Adrenal gland (tissue), 9 donors: ENCODE measurements at regions not wholly inside any gene's neighbourhood (a gene's known extent, or its start where the extent isn't known, plus 50 kb on each side); places are given as distances from the start of the nearest gene placed in this dataset.

Experiments
- DNase-seq, 7 donors: peaks; one replicate each; pipeline ENCODE4 v3.0.0-alpha.2; 2019 to 2020
- H3K27ac ChIP-seq, 5 donors: fragments of 200-600 bp; sonication (generic) in 4 of 5; 1 replicate in 3 of 5; 2 replicates in 2 of 5; pipeline versions ENCODE4 v1.5.1 to v1.8.0; 2016 to 2020; ENCODE audit warnings: mild to moderate bottlenecking in 1 of 5
- H3K27me3 ChIP-seq: fragments of 200-600 bp; 2 replicates; pipeline ENCODE4 v1.8.0; 2021
- H3K36me3 ChIP-seq, 2 donors: fragments of 200-600 bp; replicated peaks in 1 of 2; 1 replicate in 1 of 2; 2 replicates in 1 of 2; pipeline versions ENCODE4 v1.5.1 to v1.8.0; 2018 to 2022
- H3K4me1 ChIP-seq, 2 donors: fragments of 200-600 bp; replicated peaks in 1 of 2; 1 replicate in 1 of 2; 2 replicates in 1 of 2; pipeline versions ENCODE4 v1.5.1 to v1.8.0; 2018 to 2021
- H3K4me3 ChIP-seq, 4 donors: fragments of 200-600 bp; sonication (generic) in 3 of 4; one replicate each; pipeline ENCODE4 v1.5.1; 2016 to 2018
- H3K9me3 ChIP-seq, 3 donors: fragments of 200-600 bp; sonication (generic) in 1 of 3; replicated peaks in 1 of 3; 1 replicate in 2 of 3; 2 replicates in 1 of 3; pipeline versions ENCODE4 v1.5.1 to v1.8.0; 2016 to 2021
- POLR2A ChIP-seq, 2 donors: fragments of 450-650 bp; IDR thresholded peaks; one replicate each; pipeline ENCODE4 v1.6.1; 2017; ENCODE audit warnings: antibody characterized with exemption in 2 of 2, mild to moderate bottlenecking in 2 of 2, moderate library complexity in 1 of 2
- WGBS, 4 donors: extraction: QIAGEN DNeasy Blood & Tissue Kit in 2 of 4; methylation state at CpG; one replicate each; pipeline versions ENCODE4 v1.1.5 to v1.1.7; 2013 to 2017; 5-methylcytosine and 5-hydroxymethylcytosine counted together
- intact Hi-C, 2 donors: fragments of 100-400 bp; cut with DNase I; formaldehyde crosslinking; loops; one replicate each; pipeline versions ENCODE4 v1.14.1 to v1.15.0; 2022 to 2023
- TF ChIP-seq, protein P1 (sequence below), 6 experiments: fragments of 450-650 bp in 4 of 6; fragments of 200-600 bp in 2 of 6; sonication (generic) in 1 of 6; IDR thresholded peaks; 1 replicate in 5 of 6; 2 replicates in 1 of 6; pipeline versions ENCODE4 v1.5.1 to v1.8.0; 2016 to 2021; ENCODE audit warnings: antibody characterized with exemption in 6 of 6, mild to moderate bottlenecking in 2 of 6, moderate library complexity in 1 of 6
- donor health status: healthy with polysubstance abuse.
- donor health status: Bipolar disorder and iron deficiency.
- donor health status: DM: yes; HTN: yes; CAD: no.
- donor health status: DM: no; HTN: no; CAD: no.
- donor health status: DM: no; HTN: no; CAD: no.

DNA sequence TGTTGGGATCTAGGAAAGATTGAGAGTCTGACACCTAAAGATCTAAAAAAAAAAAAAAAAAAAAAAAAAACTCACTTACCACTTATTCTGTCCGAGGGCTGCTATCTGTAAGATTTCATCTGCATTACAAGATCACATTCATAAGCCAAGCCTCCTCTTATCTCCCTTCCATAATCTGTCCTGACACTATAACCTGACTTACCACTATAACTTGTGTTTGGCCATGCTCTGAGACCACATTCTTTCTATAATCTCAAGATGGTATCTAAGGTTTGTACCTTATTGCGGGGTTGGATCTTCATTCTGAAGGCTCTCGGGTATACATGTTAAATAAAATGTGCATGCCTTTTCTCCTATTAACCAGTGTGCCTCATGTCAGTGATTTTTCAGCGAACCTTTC is 144.4 kb downstream of the MAGEB17 start:
- no peak overlapping the region for H3K27ac ChIP-seq
- no peaks in the 10 kb centered on the region for H3K36me3 ChIP-seq
- H3K4me3 ChIP-seq = no peak overlapping the region
- no peaks in the 10 kb centered on the region for H3K4me1 ChIP-seq
- peaks cover 13% of the 10 kb centered on the region for H3K27me3 ChIP-seq
- intact Hi-C loops = no loop called here
- TF ChIP-seq, protein P1, sequence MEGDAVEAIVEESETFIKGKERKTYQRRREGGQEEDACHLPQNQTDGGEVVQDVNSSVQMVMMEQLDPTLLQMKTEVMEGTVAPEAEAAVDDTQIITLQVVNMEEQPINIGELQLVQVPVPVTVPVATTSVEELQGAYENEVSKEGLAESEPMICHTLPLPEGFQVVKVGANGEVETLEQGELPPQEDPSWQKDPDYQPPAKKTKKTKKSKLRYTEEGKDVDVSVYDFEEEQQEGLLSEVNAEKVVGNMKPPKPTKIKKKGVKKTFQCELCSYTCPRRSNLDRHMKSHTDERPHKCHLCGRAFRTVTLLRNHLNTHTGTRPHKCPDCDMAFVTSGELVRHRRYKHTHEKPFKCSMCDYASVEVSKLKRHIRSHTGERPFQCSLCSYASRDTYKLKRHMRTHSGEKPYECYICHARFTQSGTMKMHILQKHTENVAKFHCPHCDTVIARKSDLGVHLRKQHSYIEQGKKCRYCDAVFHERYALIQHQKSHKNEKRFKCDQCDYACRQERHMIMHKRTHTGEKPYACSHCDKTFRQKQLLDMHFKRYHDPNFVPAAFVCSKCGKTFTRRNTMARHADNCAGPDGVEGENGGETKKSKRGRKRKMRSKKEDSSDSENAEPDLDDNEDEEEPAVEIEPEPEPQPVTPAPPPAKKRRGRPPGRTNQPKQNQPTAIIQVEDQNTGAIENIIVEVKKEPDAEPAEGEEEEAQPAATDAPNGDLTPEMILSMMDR (IDR thresholded peaks at IDR 0.05) = no peak
- TF ChIP-seq POLR2A (IDR thresholded peaks at IDR 0.05) = no peak
- WGBS, 4 donors = 79 to 90% (median 84%) methylated on average over 4 of the region's 4 CpGs
- no peaks in the 10 kb centered on the region for H3K9me3 ChIP-seq
- DNase-seq = no peak

DNA sequence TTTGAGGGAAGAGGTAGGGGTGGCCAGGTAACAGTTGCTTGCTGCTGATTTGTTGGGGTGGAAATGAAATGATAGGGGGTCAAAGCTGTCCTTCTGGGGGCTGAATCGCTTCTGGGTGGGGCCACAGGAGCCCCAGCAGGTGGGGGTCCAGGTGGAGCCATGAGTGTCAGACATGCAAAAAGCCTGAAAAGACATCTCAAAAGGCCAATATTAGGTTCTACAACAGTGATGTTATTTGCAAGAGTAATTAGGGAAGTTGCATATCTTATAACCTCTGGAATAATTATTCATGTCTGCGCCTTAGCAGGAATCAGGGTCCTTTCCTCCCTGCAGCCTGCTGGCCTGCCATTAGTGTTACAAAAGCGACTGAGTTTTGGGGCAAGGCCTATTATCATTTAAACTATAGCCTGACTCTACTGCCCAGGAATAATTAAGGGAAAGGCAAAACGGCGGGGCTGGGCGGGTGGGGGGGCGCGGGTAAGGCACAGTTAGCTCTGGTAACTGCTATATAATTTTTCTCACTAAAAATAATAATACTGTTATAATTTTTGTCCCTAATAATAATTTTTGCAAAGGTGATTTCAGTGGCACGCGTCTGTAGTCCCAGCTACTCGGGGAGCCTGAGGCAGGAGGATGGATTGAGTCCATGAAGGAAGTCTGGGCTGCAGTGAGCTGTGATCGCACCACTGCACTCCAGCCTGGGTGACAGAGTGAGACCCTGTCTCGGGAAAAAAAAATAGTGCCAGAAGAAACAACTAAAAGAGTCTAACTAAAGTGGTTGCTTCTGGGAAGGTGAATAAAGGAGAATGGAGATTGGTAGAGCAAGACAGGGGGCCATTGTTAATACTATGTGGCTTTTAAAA is 145.7 kb downstream of the MAGEB17 start:
- TF ChIP-seq, protein P1 (IDR thresholded peaks at IDR 0.05) = no peak
- TF ChIP-seq POLR2A (IDR thresholded peaks at IDR 0.05) = no peak
- no peak for DNase-seq
- H3K4me3 ChIP-seq = no peak overlapping the region
- H3K4me1 ChIP-seq = no peaks in the 10 kb centered on the region
- no peaks in the 10 kb centered on the region for H3K9me3 ChIP-seq
- H3K27ac ChIP-seq = no peak overlapping the region
- H3K36me3 ChIP-seq = no peaks in the 10 kb centered on the region
- 46 to 74% (median 60%) methylated on average over 13 of the region's 13 CpGs for WGBS, 4 donors
- intact Hi-C loops = no loop called here
- peaks cover 13% of the 10 kb centered on the region for H3K27me3 ChIP-seq

DNA sequence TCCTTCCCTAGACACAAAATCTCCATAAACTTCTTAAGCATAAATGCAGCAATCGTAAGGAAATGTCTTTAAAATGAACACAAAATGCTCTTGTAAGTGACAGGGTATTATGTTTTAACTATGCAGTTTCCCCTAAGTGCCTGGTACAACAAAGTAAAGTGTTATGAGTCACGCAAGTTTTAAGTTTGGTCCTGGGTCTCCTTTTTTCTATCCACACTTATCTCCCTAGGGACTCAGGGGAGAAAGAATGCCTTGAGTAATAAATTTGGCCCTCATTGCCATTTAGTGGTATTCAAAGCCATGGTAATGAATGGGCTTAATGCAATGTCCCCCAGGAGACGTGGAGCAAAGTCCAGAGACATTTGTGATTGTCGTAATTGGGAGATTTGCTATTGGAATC is 149.1 kb downstream of the MAGEB17 start:
- H3K4me3 ChIP-seq = no peak overlapping the region
- WGBS, 4 donors = 54 to 89% (median 76%) methylated on average over 4 of the region's 4 CpGs
- H3K27me3 ChIP-seq = peaks cover 4% of the 10 kb centered on the region
- no peaks in the 10 kb centered on the region for H3K36me3 ChIP-seq
- no peaks in the 10 kb centered on the region for H3K4me1 ChIP-seq
- intact Hi-C loops = no loop called here
- no peak overlapping the region for H3K27ac ChIP-seq
- TF ChIP-seq POLR2A (IDR thresholded peaks at IDR 0.05) = no peak
- TF ChIP-seq, protein P1 (IDR thresholded peaks at IDR 0.05) = no peak
- no peaks in the 10 kb centered on the region for H3K9me3 ChIP-seq
- DNase-seq = no peak

DNA sequence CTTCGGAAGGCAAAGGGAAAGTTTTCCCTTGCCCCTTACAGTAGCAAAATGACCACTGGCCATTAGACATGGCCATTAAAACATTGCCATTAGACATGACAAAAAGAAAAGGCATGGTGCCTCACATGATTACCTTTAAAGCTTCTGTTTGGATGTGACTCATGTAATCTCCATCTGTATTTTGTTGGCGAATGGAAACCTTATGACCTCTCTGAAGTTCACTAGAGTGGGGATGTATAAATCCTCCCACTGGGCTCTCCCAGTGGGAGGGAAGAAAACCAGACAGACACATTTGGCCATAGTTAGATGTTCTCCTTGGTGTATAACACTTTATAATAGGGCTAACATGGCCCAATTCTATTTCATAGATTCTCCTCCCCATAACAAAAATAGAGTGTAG is 152.6 kb downstream of the MAGEB17 start:
- Histone ChIP-seq H3K9me3 (no peaks in the 10 kb centered on the region), H3K27ac (no peak overlapping the region), H3K4me1 (no peaks in the 10 kb centered on the region), H3K4me3 (no peak overlapping the region), H3K27me3 (no peaks in the 10 kb centered on the region), H3K36me3 (no peaks in the 10 kb centered on the region)
- 57 to 77% (median 73%) methylated on average over 2 of the region's 2 CpGs for WGBS, 4 donors
- TF ChIP-seq, protein P1 (IDR thresholded peaks at IDR 0.05) = no peak
- TF ChIP-seq POLR2A (IDR thresholded peaks at IDR 0.05) = no peak
- intact Hi-C loops = no loop called here
- no peak for DNase-seq
